ENCODE measurements at regions not wholly inside any gene's neighbourhood (a gene's known extent, or its start where the extent isn't known, plus 50 kb on each side); places are given as distances from the start of the nearest gene placed in this dataset.

- TF ChIP-seq, protein P1, sequence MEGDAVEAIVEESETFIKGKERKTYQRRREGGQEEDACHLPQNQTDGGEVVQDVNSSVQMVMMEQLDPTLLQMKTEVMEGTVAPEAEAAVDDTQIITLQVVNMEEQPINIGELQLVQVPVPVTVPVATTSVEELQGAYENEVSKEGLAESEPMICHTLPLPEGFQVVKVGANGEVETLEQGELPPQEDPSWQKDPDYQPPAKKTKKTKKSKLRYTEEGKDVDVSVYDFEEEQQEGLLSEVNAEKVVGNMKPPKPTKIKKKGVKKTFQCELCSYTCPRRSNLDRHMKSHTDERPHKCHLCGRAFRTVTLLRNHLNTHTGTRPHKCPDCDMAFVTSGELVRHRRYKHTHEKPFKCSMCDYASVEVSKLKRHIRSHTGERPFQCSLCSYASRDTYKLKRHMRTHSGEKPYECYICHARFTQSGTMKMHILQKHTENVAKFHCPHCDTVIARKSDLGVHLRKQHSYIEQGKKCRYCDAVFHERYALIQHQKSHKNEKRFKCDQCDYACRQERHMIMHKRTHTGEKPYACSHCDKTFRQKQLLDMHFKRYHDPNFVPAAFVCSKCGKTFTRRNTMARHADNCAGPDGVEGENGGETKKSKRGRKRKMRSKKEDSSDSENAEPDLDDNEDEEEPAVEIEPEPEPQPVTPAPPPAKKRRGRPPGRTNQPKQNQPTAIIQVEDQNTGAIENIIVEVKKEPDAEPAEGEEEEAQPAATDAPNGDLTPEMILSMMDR (IDR thresholded peaks at IDR 0.05 in 2 of 3, conservative IDR thresholded peaks at IDR 0.05 in 1 of 3; ENCODE audit: control insufficient read depth in 2 of 3, extremely low read depth in 1 of 3, insufficient read depth in 1 of 3, low read depth in 3 of 3, low read length in 3 of 3) = no peak
- TF ChIP-seq, protein P2, sequence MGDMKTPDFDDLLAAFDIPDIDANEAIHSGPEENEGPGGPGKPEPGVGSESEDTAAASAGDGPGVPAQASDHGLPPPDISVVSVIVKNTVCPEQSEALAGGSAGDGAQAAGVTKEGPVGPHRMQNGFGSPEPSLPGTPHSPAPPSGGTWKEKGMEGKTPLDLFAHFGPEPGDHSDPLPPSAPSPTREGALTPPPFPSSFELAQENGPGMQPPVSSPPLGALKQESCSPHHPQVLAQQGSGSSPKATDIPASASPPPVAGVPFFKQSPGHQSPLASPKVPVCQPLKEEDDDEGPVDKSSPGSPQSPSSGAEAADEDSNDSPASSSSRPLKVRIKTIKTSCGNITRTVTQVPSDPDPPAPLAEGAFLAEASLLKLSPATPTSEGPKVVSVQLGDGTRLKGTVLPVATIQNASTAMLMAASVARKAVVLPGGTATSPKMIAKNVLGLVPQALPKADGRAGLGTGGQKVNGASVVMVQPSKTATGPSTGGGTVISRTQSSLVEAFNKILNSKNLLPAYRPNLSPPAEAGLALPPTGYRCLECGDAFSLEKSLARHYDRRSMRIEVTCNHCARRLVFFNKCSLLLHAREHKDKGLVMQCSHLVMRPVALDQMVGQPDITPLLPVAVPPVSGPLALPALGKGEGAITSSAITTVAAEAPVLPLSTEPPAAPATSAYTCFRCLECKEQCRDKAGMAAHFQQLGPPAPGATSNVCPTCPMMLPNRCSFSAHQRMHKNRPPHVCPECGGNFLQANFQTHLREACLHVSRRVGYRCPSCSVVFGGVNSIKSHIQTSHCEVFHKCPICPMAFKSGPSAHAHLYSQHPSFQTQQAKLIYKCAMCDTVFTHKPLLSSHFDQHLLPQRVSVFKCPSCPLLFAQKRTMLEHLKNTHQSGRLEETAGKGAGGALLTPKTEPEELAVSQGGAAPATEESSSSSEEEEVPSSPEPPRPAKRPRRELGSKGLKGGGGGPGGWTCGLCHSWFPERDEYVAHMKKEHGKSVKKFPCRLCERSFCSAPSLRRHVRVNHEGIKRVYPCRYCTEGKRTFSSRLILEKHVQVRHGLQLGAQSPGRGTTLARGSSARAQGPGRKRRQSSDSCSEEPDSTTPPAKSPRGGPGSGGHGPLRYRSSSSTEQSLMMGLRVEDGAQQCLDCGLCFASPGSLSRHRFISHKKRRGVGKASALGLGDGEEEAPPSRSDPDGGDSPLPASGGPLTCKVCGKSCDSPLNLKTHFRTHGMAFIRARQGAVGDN (IDR thresholded peaks at IDR 0.05) = no peak
- TF ChIP-seq MTA2 (IDR thresholded peaks at IDR 0.05; ENCODE audit: low read depth) (no peak), BCLAF1 (IDR thresholded peaks at IDR 0.05) (no peak), WRNIP1 (IDR thresholded peaks at IDR 0.05; ENCODE audit: borderline replicate concordance, low read depth, low read length) (no peak), ZBTB33 (IDR thresholded peaks at IDR 0.05) (no peak), PAX8 (IDR thresholded peaks at IDR 0.05) (no peak), SMAD1 (IDR thresholded peaks at IDR 0.05; ENCODE audit: low read depth, partially characterized antibody) (no peak), HDAC2 (IDR thresholded peaks at IDR 0.05) (no peak), RELB (IDR thresholded peaks at IDR 0.05; ENCODE audit: low read depth) (no peak), NBN (IDR thresholded peaks at IDR 0.05) (no peak)
- TF ChIP-seq, protein P3, sequence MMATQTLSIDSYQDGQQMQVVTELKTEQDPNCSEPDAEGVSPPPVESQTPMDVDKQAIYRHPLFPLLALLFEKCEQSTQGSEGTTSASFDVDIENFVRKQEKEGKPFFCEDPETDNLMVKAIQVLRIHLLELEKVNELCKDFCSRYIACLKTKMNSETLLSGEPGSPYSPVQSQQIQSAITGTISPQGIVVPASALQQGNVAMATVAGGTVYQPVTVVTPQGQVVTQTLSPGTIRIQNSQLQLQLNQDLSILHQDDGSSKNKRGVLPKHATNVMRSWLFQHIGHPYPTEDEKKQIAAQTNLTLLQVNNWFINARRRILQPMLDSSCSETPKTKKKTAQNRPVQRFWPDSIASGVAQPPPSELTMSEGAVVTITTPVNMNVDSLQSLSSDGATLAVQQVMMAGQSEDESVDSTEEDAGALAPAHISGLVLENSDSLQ (IDR thresholded peaks at IDR 0.05) = no peak
- TF ChIP-seq, protein P4, sequence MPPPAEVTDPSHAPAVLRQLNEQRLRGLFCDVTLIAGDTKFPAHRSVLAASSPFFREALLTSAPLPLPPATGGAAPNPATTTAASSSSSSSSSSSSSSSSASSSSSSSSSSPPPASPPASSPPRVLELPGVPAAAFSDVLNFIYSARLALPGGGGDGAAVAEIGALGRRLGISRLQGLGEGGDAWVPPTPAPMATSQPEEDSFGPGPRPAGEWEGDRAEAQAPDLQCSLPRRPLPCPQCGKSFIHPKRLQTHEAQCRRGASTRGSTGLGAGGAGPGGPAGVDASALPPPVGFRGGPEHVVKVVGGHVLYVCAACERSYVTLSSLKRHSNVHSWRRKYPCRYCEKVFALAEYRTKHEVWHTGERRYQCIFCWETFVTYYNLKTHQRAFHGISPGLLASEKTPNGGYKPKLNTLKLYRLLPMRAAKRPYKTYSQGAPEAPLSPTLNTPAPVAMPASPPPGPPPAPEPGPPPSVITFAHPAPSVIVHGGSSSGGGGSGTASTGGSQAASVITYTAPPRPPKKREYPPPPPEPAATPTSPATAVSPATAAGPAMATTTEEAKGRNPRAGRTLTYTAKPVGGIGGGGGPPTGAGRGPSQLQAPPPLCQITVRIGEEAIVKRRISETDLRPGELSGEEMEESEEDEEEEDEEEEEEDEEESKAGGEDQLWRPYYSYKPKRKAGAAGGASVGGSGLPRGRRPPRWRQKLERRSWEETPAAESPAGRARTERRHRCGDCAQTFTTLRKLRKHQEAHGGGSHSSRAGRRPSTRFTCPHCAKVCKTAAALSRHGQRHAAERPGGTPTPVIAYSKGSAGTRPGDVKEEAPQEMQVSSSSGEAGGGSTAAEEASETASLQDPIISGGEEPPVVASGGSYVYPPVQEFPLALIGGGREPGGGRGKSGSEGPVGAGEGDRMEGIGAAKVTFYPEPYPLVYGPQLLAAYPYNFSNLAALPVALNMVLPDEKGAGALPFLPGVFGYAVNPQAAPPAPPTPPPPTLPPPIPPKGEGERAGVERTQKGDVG (CRISPR knock-in tag; IDR thresholded peaks at IDR 0.05) = no peak
Observed at GRCh38 chrX:96447161-96447560, 237.5 kb upstream of the DIAPH2 start (continued).

Measured in GM12878 (cell line).